ENCODE measurements at regions not wholly inside any gene's neighbourhood (a gene's known extent, or its start where the extent isn't known, plus 50 kb on each side); places are given as distances from the start of the nearest gene placed in this dataset.

DNA sequence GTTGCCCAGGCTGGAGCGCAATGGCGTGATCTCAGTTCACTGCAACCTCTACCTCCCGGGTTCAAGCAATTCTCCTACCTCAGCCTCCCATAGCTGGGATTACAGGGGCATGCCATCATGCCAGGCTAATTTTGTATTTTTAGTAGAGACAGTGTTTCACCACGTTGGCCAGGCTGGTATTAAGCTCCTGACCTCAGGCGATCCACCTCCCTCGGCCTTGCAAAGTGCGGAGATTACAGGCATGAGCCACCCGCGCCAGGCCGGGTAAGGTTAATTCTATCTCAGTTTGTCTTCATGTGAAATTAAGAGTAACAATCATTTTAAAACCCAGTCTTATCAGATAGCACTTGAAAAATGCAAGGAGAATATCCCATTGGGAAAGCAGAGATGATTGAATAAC is 1681.7 kb upstream of the DDX18 start:
- TF ChIP-seq, protein P1, sequence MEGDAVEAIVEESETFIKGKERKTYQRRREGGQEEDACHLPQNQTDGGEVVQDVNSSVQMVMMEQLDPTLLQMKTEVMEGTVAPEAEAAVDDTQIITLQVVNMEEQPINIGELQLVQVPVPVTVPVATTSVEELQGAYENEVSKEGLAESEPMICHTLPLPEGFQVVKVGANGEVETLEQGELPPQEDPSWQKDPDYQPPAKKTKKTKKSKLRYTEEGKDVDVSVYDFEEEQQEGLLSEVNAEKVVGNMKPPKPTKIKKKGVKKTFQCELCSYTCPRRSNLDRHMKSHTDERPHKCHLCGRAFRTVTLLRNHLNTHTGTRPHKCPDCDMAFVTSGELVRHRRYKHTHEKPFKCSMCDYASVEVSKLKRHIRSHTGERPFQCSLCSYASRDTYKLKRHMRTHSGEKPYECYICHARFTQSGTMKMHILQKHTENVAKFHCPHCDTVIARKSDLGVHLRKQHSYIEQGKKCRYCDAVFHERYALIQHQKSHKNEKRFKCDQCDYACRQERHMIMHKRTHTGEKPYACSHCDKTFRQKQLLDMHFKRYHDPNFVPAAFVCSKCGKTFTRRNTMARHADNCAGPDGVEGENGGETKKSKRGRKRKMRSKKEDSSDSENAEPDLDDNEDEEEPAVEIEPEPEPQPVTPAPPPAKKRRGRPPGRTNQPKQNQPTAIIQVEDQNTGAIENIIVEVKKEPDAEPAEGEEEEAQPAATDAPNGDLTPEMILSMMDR (IDR thresholded peaks at IDR 0.05), result no peak
- TF ChIP-seq POLR2AphosphoS5 (IDR thresholded peaks at IDR 0.05; ENCODE audit: low read depth, low read length), result no peak
- TF ChIP-seq, protein P2, sequence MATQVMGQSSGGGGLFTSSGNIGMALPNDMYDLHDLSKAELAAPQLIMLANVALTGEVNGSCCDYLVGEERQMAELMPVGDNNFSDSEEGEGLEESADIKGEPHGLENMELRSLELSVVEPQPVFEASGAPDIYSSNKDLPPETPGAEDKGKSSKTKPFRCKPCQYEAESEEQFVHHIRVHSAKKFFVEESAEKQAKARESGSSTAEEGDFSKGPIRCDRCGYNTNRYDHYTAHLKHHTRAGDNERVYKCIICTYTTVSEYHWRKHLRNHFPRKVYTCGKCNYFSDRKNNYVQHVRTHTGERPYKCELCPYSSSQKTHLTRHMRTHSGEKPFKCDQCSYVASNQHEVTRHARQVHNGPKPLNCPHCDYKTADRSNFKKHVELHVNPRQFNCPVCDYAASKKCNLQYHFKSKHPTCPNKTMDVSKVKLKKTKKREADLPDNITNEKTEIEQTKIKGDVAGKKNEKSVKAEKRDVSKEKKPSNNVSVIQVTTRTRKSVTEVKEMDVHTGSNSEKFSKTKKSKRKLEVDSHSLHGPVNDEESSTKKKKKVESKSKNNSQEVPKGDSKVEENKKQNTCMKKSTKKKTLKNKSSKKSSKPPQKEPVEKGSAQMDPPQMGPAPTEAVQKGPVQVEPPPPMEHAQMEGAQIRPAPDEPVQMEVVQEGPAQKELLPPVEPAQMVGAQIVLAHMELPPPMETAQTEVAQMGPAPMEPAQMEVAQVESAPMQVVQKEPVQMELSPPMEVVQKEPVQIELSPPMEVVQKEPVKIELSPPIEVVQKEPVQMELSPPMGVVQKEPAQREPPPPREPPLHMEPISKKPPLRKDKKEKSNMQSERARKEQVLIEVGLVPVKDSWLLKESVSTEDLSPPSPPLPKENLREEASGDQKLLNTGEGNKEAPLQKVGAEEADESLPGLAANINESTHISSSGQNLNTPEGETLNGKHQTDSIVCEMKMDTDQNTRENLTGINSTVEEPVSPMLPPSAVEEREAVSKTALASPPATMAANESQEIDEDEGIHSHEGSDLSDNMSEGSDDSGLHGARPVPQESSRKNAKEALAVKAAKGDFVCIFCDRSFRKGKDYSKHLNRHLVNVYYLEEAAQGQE (IDR thresholded peaks at IDR 0.05; ENCODE audit: insufficient read depth in 1 of 2, low read depth in 2 of 2, low read length in 1 of 2), result no peak
